ENCODE measurements at regions not wholly inside any gene's neighbourhood (a gene's known extent, or its start where the extent isn't known, plus 50 kb on each side); places are given as distances from the start of the nearest gene placed in this dataset.

DNA sequence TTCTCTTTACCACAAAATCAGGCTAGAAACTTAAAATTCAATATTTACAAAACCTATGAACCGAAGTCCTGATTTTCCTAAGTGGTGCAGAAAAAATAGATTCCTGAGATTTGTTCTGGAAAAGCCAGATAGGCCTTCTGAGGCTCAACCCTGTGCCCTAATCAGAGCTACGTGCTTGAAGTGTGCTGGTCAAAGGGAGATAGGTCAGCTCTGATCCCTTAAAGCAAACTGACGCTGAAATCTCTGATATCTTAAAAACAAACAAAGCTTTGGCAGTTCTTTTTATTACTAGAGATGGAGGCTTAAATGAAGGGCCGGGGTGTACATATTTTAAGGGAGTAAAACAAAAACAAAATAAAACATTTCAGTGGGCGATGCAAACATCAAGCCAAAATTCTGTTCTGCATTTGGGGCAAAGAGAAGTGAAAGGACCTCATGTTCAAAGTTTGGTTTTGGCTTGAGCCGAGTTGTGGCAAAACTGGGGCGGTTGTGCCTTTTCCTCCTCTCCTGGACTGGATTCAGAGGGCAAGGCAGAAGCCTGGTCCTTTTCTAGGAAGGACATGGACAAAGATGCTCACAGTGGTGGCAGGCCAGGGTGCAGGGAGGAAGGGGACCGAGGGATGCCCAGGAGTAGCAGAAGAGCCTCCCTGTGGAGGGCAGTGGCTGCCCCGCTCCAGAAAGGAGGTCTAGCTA lies 295.0 kb downstream of the CDCA7 start:
- no peak for DNase-seq

GRCh38 chr2:173651891-173652290 lies 297.2 kb downstream of the CDCA7 start:
- DNase-seq, result no peak

GRCh38 chr2:173652311-173652710 lies 297.6 kb downstream of the CDCA7 start:
- DNase-seq, result no peak

GRCh38 chr2:173652767-173653431 lies 298.2 kb downstream of the CDCA7 start:
- peak; percentile 59 for DNase-seq

GRCh38 chr2:173653432-173653805 lies 298.7 kb downstream of the CDCA7 start:
- DNase-seq, result no peak

GRCh38 chr2:173654161-173654895 lies 299.7 kb downstream of the CDCA7 start:
- DNase-seq, result peak; percentile 77

- no peak for DNase-seq
These were observed 300.2 kb downstream of the CDCA7 start for GRCh38 chr2:173654896-173655265.

GRCh38 chr2:173656086-173656485 lies 301.4 kb downstream of the CDCA7 start:
- DNase-seq, result no peak

- no peak for DNase-seq
These were observed 303.5 kb downstream of the CDCA7 start for GRCh38 chr2:173657996-173658717.

DNA sequence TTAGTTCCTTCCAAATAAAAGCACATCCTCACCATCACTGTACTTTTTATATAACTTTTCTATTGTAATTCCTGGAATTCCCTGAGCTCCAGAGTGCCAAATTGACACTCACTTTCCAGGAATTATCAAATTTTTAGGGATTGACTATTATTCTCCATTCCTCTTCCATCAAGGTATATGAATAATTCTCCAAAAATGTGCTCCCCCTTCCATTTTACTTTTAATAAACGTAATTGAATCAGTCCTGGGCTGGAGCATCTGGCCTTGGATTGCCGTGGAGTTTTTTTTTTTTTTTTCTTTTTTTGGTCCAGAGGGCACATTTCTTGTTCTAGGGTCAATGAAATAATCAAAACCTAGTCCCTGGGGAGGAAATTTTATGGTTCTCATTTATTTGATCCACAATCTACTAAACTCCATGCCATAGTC lies 304.3 kb downstream of the CDCA7 start:
- DNase-seq, result no peak

DNA sequence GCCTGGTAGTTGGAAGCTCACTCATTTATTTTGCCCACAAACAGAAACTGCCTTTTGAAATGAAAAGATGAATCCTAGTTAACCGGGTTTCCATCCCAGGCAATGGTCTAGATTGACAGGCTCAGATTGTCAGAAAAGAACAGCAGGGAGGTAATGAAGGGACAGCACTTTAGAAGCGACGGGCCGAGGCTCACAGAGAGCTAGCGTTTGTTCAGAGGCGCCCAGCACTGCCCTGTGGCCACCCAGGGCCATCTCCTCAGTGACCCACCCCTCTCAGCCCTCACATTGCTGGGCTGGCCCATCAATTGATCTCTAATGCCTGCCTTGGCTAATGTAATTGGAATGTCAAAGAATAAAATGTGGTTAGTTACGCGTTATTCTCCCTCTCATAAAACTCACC lies 304.8 kb downstream of the CDCA7 start:
- DNase-seq, result no peak

- DNase-seq, result no peak
These were observed 303.6 kb downstream of the SP3 start for GRCh38 chr2:173661586-173661985.

- DNase-seq, result no peak
These were observed 301.8 kb downstream of the SP3 start for GRCh38 chr2:173663353-173663752.

- no peak for DNase-seq
These were observed 301.2 kb downstream of the SP3 start for GRCh38 chr2:173663835-173664512.

- DNase-seq, result no peak
These were observed 300.7 kb downstream of the SP3 start for GRCh38 chr2:173664513-173664910.

- no peak for DNase-seq
These were observed 298.8 kb downstream of the SP3 start for GRCh38 chr2:173666171-173666888.

- no peak for DNase-seq
These were observed 298.2 kb downstream of the SP3 start for GRCh38 chr2:173667014-173667413.

DNA sequence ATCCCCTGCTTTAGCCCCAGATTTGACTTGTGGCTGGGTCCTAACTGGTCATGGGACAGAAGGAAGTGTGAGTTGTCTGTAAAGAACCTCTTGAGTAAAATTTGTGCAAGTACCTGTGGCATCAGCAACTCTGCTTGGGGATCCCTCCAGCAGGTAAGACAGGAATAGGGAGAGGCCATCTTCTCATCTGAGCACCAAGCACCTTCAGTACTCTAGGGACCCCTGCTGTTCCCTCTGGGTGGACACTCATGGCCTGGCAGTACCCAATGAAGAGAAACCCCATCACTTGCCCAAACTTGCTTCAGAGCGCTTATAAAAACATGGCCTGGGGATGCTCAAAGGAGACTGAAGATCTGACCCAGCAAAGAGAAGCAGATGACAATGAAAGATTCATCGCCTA lies 297.8 kb downstream of the SP3 start:
- no peak for DNase-seq

DNA sequence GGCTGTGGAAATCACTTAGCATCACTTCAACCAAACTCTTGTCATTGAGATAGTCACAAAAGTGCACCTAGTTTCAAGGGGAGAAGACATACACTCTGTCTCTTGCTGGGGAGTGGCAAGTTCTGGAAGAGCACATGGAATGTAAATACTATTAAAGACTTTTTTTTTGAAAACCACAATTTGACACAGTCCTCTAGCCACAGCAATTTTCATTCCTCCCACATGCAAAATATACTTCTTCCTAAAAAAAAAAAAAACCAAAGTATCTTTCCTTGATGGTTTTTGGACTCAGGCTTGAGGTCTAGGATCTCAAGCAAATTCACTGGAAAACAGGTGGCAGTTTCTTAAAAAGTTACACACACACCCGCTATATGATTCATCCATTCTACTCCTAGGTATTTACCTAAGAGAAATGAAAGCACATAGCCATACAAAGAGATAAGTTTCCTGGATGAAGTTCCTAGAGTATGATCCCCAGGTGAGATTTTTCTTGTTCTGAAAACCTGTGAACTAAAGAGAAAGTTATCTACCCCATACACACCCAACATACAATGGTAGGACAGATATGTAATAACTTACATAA lies 295.8 kb downstream of the SP3 start:
- DNase-seq, result no peak

GRCh38 chr2:173669888-173670287 lies 295.3 kb downstream of the SP3 start:
- no peak for DNase-seq

Measured in tongue (tissue), 1 donor.